ENCODE measurements at regions not wholly inside any gene's neighbourhood (a gene's known extent, or its start where the extent isn't known, plus 50 kb on each side); places are given as distances from the start of the nearest gene placed in this dataset.

DNA sequence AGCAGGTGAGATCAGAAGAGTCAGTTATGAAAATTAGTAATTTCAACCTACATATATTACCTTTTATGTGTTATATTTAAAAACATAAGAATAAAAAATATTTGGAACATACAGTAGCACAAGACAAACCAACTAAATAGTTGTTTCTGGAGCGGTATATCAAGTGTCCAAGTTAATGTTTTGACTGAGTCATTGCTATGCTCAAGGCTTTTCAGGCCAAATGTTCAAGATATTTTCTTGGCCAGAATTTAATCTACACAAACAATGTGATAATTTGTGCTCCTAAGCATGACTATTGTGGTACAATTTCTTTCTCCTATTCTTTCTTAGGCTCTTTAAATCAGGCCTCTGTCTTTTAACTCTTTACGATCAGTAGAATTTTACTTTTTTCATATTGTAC lies 412.4 kb downstream of the RAP2B start:
- no peak for TF ChIP-seq CTCF (IDR thresholded peaks at IDR 0.05)
- TF ChIP-seq POLR2A (IDR thresholded peaks at IDR 0.05), result no peak
- H3K27ac ChIP-seq, result no peak overlapping the region
- intact Hi-C loops (cut with DNase I), result no loop called here
- no peaks in the 10 kb centered on the region for H3K9me3 ChIP-seq (replicated peaks in 1 of 3)
- no peak overlapping the region for H3K4me3 ChIP-seq
- H3K4me1 ChIP-seq (replicated peaks in 1 of 2), result no peaks in the 10 kb centered on the region
- WGBS, 4 donors, result 61 to 85% (median 76%) methylated on average over 2 of the region's 2 CpGs
- no peaks in the 10 kb centered on the region for H3K36me3 ChIP-seq (replicated peaks in 1 of 2)
- no peak for DNase-seq
- H3K27me3 ChIP-seq, result no peaks in the 10 kb centered on the region

GRCh38 chr3:153577059-153577736 lies 415.2 kb downstream of the RAP2B start:
- no peak for TF ChIP-seq CTCF (IDR thresholded peaks at IDR 0.05)
- 51 to 68% (median 59%) methylated on average over 3 of the region's 3 CpGs for WGBS, 4 donors
- H3K36me3 ChIP-seq (replicated peaks in 1 of 2), result no peaks in the 10 kb centered on the region
- intact Hi-C loops (cut with DNase I), result no loop called here
- no peak for DNase-seq
- H3K4me1 ChIP-seq (replicated peaks in 1 of 2), result no peaks in the 10 kb centered on the region
- H3K27me3 ChIP-seq, result no peaks in the 10 kb centered on the region
- no peaks in the 10 kb centered on the region for H3K9me3 ChIP-seq (replicated peaks in 1 of 3)
- no peak overlapping the region for H3K27ac ChIP-seq
- H3K4me3 ChIP-seq, result no peak overlapping the region

GRCh38 chr3:153578046-153578445 lies 416.0 kb downstream of the RAP2B start:
- intact Hi-C loops (cut with DNase I), result no loop called here
- no peaks in the 10 kb centered on the region for H3K36me3 ChIP-seq (replicated peaks in 1 of 2)
- TF ChIP-seq POLR2A (IDR thresholded peaks at IDR 0.05), result no peak
- no peak for TF ChIP-seq CTCF (IDR thresholded peaks at IDR 0.05)
- no peaks in the 10 kb centered on the region for H3K27me3 ChIP-seq
- DNase-seq, result no peak
- H3K9me3 ChIP-seq (replicated peaks in 1 of 3), result no peaks in the 10 kb centered on the region
- H3K27ac ChIP-seq, result no peak overlapping the region
- no peaks in the 10 kb centered on the region for H3K4me1 ChIP-seq (replicated peaks in 1 of 2)
- no peak overlapping the region for H3K4me3 ChIP-seq

GRCh38 chr3:153590051-153590450 lies 428.0 kb downstream of the RAP2B start:
- TF ChIP-seq CTCF (IDR thresholded peaks at IDR 0.05) (no peak), POLR2A (IDR thresholded peaks at IDR 0.05) (no peak)
- H3K27me3 ChIP-seq, result no peaks in the 10 kb centered on the region
- H3K4me3 ChIP-seq, result no peak overlapping the region
- no peak overlapping the region for H3K27ac ChIP-seq
- H3K9me3 ChIP-seq (replicated peaks in 1 of 3), result no peaks in the 10 kb centered on the region
- H3K4me1 ChIP-seq (replicated peaks in 1 of 2), result no peaks in the 10 kb centered on the region
- no peak for DNase-seq
- no peaks in the 10 kb centered on the region for H3K36me3 ChIP-seq (replicated peaks in 1 of 2)
- intact Hi-C loops (cut with DNase I), result no loop called here
- WGBS, 4 donors, result 40 to 65% (median 54%) methylated on average over 2 of the region's 2 CpGs

Measured in adrenal gland (tissue), 9 donors.